GM12873 (cell line): ENCODE measurements at regions not wholly inside any gene's neighbourhood (a gene's known extent, or its start where the extent isn't known, plus 50 kb on each side); places are given as distances from the start of the nearest gene placed in this dataset.

ENCODE experiments used
- TF ChIP-seq, protein P1 (sequence below): IDR thresholded peaks from 2 replicates; pipeline ENCODE4 v1.5.1; 2012; ENCODE audit warnings: low read depth, mild to moderate bottlenecking, moderate library complexity, low read length, control low read depth; ENCODE audit not compliant: insufficient read depth; ENCODE audit errors: missing control alignments

DNA sequence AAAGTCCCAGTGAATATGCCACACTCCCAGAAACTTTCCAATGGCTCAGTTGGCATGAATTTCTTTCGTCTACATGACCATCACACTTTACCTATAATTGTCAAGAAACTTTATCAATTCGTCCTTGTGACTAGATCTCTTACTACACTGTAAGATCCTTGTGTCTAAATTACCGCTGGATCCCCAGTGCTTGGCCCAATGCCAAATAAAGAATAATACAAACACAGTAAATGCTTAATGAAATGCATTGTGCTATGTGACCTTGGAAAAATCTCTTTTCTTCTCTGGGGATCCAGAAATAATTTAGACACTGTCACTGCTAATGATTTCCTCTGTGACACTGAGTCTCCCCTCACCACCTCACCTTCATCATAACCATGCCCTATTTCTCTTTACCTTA is 137.9 kb downstream of the VSIG4 start:
- TF ChIP-seq, protein P1, sequence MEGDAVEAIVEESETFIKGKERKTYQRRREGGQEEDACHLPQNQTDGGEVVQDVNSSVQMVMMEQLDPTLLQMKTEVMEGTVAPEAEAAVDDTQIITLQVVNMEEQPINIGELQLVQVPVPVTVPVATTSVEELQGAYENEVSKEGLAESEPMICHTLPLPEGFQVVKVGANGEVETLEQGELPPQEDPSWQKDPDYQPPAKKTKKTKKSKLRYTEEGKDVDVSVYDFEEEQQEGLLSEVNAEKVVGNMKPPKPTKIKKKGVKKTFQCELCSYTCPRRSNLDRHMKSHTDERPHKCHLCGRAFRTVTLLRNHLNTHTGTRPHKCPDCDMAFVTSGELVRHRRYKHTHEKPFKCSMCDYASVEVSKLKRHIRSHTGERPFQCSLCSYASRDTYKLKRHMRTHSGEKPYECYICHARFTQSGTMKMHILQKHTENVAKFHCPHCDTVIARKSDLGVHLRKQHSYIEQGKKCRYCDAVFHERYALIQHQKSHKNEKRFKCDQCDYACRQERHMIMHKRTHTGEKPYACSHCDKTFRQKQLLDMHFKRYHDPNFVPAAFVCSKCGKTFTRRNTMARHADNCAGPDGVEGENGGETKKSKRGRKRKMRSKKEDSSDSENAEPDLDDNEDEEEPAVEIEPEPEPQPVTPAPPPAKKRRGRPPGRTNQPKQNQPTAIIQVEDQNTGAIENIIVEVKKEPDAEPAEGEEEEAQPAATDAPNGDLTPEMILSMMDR, result no peak

- TF ChIP-seq, protein P1, result no peak
Measured at GRCh38 chrX:65900850-65901844, 138.7 kb downstream of the VSIG4 start.

- TF ChIP-seq, protein P1, result no peak
Measured at GRCh38 chrX:65894133-65894532, 145.7 kb downstream of the VSIG4 start.

DNA sequence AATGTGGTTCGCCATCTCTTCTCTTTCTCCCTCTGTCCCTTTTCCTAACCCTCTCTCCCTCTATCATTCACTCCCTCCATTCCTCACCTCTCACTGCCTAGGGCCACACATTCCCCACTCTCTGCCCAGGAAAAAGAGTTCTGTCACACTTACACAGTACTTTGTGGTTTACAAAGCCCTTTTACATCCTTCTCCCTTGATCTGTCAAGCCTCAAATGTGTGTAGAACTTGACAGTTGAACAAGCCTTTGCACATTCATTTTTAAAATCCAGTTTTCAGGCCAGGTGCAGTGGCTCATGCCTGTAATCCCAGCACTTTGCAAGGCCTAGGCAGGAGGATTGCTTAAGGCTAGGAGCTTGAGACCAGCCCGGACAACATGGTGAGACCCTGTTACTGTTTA is 156.3 kb downstream of the VSIG4 start:
- TF ChIP-seq, protein P1, result no peak

GRCh38 chrX:65879977-65880799 is 159.7 kb downstream of the VSIG4 start:
- TF ChIP-seq, protein P1, result no peak

DNA sequence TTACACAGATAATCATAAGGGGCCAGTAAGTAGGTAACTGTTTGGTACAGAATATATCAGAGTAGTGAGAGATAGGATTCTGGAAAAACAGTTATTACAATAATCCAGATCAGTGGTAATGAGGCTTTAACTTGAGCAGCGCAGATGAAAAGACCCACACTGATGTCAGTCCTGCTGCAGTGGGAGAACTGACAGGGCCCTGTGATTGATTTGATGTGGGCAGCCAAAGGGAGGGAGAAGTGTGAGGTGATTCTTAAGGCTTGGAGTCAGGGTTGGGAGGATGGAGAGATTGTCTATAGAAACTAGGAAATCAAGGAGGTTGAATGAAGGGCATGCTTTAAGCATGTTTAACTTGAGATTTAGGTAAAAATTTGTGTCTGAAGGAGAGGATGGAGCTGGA is 161.4 kb downstream of the VSIG4 start:
- TF ChIP-seq, protein P1, result no peak

- TF ChIP-seq, protein P1, result no peak
Measured at GRCh38 chrX:65877953-65878352, 161.9 kb downstream of the VSIG4 start.
